ENCODE measurements at regions not wholly inside any gene's neighbourhood (a gene's known extent, or its start where the extent isn't known, plus 50 kb on each side); places are given as distances from the start of the nearest gene placed in this dataset.

DNA sequence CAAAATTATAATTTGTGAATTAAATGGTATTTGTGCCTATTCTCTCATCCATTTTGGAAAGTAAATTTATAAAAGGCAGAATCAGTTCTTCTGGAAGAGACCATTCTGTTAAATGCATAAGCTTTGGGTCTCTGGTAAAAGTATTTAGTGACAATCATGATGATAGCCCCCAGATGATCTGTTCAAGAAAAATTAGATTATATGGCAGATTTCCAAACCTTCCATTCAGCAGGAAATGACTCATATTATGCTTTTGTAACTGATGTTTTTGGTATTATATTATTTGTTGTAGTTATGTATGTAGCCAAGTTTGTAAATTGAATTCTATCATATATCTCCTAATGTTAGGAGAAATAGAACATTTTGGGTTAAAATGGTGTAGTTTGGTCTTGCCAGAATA lies 340.8 kb upstream of the DPH6 start:
- Histone ChIP-seq H2AFZ (ENCODE audit: low read depth, low read length) (no peak overlapping the region), H3K4me2 (ENCODE audit: insufficient read depth, low read length) (no peak overlapping the region), H3K27ac (ENCODE audit: extremely low read depth, low read depth, low read length) (no peak overlapping the region), H3K9ac (ENCODE audit: insufficient read depth in 1 of 2, low read depth in 2 of 2, low read length in 2 of 2) (no peak overlapping the region), H3K27me3 (ENCODE audit: control insufficient read depth in 2 of 2, insufficient read depth in 2 of 2, low read length in 2 of 2) (no peaks in the 10 kb centered on the region), H3K79me2 (ENCODE audit: control insufficient read depth, insufficient read depth, low read length) (no peaks in the 10 kb centered on the region), H3K4me3 (no peak overlapping the region), H3K4me1 (replicated peaks in 1 of 2; ENCODE audit: control insufficient read depth in 2 of 2, insufficient read depth in 2 of 2, low read length in 2 of 2) (no peaks in the 10 kb centered on the region), H4K20me1 (replicated peaks; ENCODE audit: control insufficient read depth, insufficient read depth, low read length) (no peaks in the 10 kb centered on the region), H3K9me3 (replicated peaks; ENCODE audit: control insufficient read depth, insufficient read depth, low read depth, low read length) (no peaks in the 10 kb centered on the region), H3K36me3 (ENCODE audit: control insufficient read depth, insufficient read depth, low read length) (no peaks in the 10 kb centered on the region), H3K9me1 (ENCODE audit: control insufficient read depth, insufficient read depth, low read length) (no peaks in the 10 kb centered on the region)
- no peak for TF ChIP-seq SMARCA4 (IDR thresholded peaks at IDR 0.05)
- CTCF ChIA-PET (ENCODE audit: low intra/inter-chr PET ratio): no interaction called here
- BruUV-seq (replicated peaks): no TSS peak
- intact Hi-C loops (cut with micrococcal nuclease) (no loop called here), in situ Hi-C loops (cut with MboI) (no loop called here)
- no peak for FAIRE-seq
- DNase-seq (ENCODE audit: extremely low read depth in 1 of 4, low spot score in 3 of 4): no peak
- ATAC-seq: no peak
- POLR2A ChIA-PET: no interaction called here

DNA sequence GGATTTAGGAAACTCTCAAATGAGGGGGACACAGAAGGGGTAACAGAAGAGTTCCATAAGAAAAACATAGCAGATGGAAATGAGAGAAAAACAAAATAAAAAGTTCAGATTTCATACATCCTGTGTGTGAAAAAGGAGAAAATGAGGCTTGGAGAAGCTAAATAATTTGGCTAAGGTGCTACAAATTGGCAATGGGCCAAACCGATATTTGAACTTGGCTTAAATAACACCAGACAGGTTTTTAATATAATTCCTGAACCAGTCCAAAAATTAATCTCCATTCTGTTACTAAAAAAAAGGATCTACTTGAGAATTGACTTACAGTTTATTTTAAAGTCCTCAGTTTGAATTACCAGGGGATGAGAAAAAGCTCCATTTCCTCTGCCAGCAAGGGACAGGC lies 342.9 kb upstream of the DPH6 start:
- no peak for TF ChIP-seq ZNF184 (CRISPR knock-in tag; IDR thresholded peaks at IDR 0.05)
- peak; percentile 92 for TF ChIP-seq NFIC (IDR thresholded peaks at IDR 0.05)
- TF ChIP-seq NFIX (CRISPR knock-in tag; IDR thresholded peaks at IDR 0.05; ENCODE audit: low read depth): peak; percentile 77
- 0% methylated on average over 1 of the region's 1 CpG for WGBS (ENCODE audit: insufficient coverage, low coverage, missing lambda C conversion rate)
- Histone ChIP-seq H3K27me3 (ENCODE audit: control insufficient read depth in 2 of 2, insufficient read depth in 2 of 2, low read length in 2 of 2) (no peaks in the 10 kb centered on the region), H3K4me3 (no peak overlapping the region), H2AFZ (ENCODE audit: low read depth, low read length) (no peak overlapping the region), H3K9ac (ENCODE audit: insufficient read depth in 1 of 2, low read depth in 2 of 2, low read length in 2 of 2) (no peak overlapping the region), H3K9me3 (replicated peaks; ENCODE audit: control insufficient read depth, insufficient read depth, low read depth, low read length) (no peaks in the 10 kb centered on the region), H3K9me1 (ENCODE audit: control insufficient read depth, insufficient read depth, low read length) (no peaks in the 10 kb centered on the region), H3K4me2 (ENCODE audit: insufficient read depth, low read length) (no peak overlapping the region), H3K4me1 (replicated peaks in 1 of 2; ENCODE audit: control insufficient read depth in 2 of 2, insufficient read depth in 2 of 2, low read length in 2 of 2) (no peaks in the 10 kb centered on the region), H3K79me2 (ENCODE audit: control insufficient read depth, insufficient read depth, low read length) (no peaks in the 10 kb centered on the region), H4K20me1 (replicated peaks; ENCODE audit: control insufficient read depth, insufficient read depth, low read length) (no peaks in the 10 kb centered on the region), H3K27ac (ENCODE audit: extremely low read depth, low read depth, low read length) (no peak overlapping the region), H3K36me3 (ENCODE audit: control insufficient read depth, insufficient read depth, low read length) (no peaks in the 10 kb centered on the region)
- POLR2A ChIA-PET: no interaction called here
- peak in 1 of 4 experiments; percentile 4 for DNase-seq (ENCODE audit: extremely low read depth in 1 of 4, low spot score in 3 of 4)
- in situ Hi-C loops (cut with MboI): no loop called here
- FAIRE-seq: no peak
- intact Hi-C loops (cut with micrococcal nuclease): no loop called here
- CTCF ChIA-PET (ENCODE audit: low intra/inter-chr PET ratio): interaction anchor here (0.7 kb wide), 1 partner anchor 447 kb away, joined by 4 read pairs; no protein-coding TSS in a partner anchor
- no TSS peak for BruUV-seq (replicated peaks)
- ATAC-seq: no peak
